ENCODE measurements at regions not wholly inside any gene's neighbourhood (a gene's known extent, or its start where the extent isn't known, plus 50 kb on each side); places are given as distances from the start of the nearest gene placed in this dataset.

- Histone ChIP-seq H3K4me3 (ENCODE audit: low read length) (no peak overlapping the region), H2BK120ac (ENCODE audit: low read depth, low read length) (no peak overlapping the region), H3K4me2 (ENCODE audit: low read length) (peak overlapping the region; percentile 62), H2AK5ac (ENCODE audit: low read length) (no peak overlapping the region), H2BK5ac (ENCODE audit: low read length) (no peak overlapping the region), H2BK15ac (replicated peaks; ENCODE audit: low read depth) (no peak overlapping the region), H3K79me2 (ENCODE audit: control insufficient read depth, insufficient read depth, low read length) (no peaks in the 10 kb centered on the region), H3K9ac (ENCODE audit: low read length) (peak overlapping the region; percentile 63), H3K4me1 (ENCODE audit: control insufficient read depth, low read depth, low read length) (peaks cover 7% of the 10 kb centered on the region), H3K18ac (ENCODE audit: low read length) (peak overlapping the region; percentile 64), H3K23ac (ENCODE audit: low read length) (no peak overlapping the region), H3K36me3 (ENCODE audit: control insufficient read depth, insufficient read depth, low read length) (no peaks in the 10 kb centered on the region), H4K8ac (ENCODE audit: low read depth, low read length) (no peak overlapping the region), H3K27me3 (ENCODE audit: insufficient read depth, low read length, poor library complexity) (no peaks in the 10 kb centered on the region), H3K79me1 (ENCODE audit: low read length) (no peaks in the 10 kb centered on the region), H3K56ac (ENCODE audit: low read length) (peak overlapping the region; percentile 78), H3K4ac (ENCODE audit: low read depth, low read length) (peak overlapping the region; percentile 76), H4K5ac (ENCODE audit: low read length) (no peak overlapping the region), H3K27ac (ENCODE audit: low read depth, low read length) (no peak overlapping the region)
- peak; percentile 63 for DNase-seq
- WGBS (ENCODE audit: extremely low coverage, insufficient coverage, low lambda C conversion rate): no CpG with 5 or more reads among the region's 46 CpGs
Measured at GRCh38 chr12:113591480-113591974, 119.9 kb upstream of the LHX5 start.

DNA sequence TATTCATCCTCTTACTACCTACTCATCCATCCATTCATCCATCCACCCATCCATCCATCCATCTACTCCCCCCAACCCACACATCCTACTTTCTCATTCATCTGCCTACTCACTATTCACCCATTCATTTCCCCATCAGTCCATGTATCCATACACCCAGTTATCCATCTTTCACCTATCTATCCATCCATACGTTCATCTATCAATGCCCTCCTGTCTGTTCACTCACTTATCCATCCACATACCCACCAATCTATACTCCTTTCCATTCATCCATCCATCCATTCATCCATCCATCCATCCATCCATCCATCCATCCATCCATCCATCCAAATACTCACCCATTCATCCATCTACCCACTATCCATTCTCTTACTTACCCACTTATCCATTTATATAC, 117.8 kb upstream of the LHX5 start:
- H3K27me3 ChIP-seq (ENCODE audit: insufficient read depth, low read length, poor library complexity): no peaks in the 10 kb centered on the region

DNA sequence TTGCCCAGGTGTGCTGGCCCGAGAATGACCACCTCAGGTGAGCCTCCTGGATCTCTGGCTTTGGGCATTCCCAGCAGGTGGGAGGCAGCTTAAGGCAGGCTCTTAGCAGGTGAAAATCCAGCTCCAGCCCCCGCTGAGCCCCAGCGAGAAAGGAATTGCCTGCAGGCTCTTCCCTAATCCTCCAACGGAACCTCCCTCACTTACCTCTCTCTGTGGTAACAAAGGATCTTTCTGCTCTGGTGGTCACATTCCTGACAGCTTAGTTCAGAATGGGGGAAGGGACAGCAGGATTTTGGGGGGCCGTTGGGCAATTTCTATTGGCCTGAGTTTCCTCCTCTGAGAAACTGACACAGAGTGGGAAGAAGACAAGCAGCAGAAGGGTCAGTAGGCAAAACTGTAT, 116.0 kb upstream of the LHX5 start:
- Histone ChIP-seq H3K27ac (ENCODE audit: low read depth, low read length) (no peak overlapping the region), H3K4me1 (ENCODE audit: control insufficient read depth, low read depth, low read length) (peaks cover 7% of the 10 kb centered on the region)

More for the DNA sequence above, 117.8 kb upstream of the LHX5 start:
- no peak overlapping the region for H3K9ac ChIP-seq (ENCODE audit: low read length)
- H3K4ac ChIP-seq (ENCODE audit: low read depth, low read length): no peak overlapping the region
- H3K79me1 ChIP-seq (ENCODE audit: low read length): no peaks in the 10 kb centered on the region
- no peak overlapping the region for H3K4me3 ChIP-seq (ENCODE audit: low read length)
- H4K8ac ChIP-seq (ENCODE audit: low read depth, low read length): no peak overlapping the region
- H2BK15ac ChIP-seq (replicated peaks; ENCODE audit: low read depth): no peak overlapping the region
- no peak for DNase-seq
- no CpG with 5 or more reads among the region's 1 CpG for WGBS (ENCODE audit: extremely low coverage, insufficient coverage, low lambda C conversion rate)
- no peak overlapping the region for H3K27ac ChIP-seq (ENCODE audit: low read depth, low read length)
- H3K36me3 ChIP-seq (ENCODE audit: control insufficient read depth, insufficient read depth, low read length): no peaks in the 10 kb centered on the region
- no peak overlapping the region for H3K4me2 ChIP-seq (ENCODE audit: low read length)
- peaks cover 7% of the 10 kb centered on the region for H3K4me1 ChIP-seq (ENCODE audit: control insufficient read depth, low read depth, low read length)
- no peak overlapping the region for H2BK120ac ChIP-seq (ENCODE audit: low read depth, low read length)
- no peak overlapping the region for H3K23ac ChIP-seq (ENCODE audit: low read length)
- H3K18ac ChIP-seq (ENCODE audit: low read length): no peak overlapping the region
- no peak overlapping the region for H2AK5ac ChIP-seq (ENCODE audit: low read length)
- no peak overlapping the region for H4K5ac ChIP-seq (ENCODE audit: low read length)
- H3K79me2 ChIP-seq (ENCODE audit: control insufficient read depth, insufficient read depth, low read length): no peaks in the 10 kb centered on the region
- no peak overlapping the region for H3K56ac ChIP-seq (ENCODE audit: low read length)
- no peak overlapping the region for H2BK5ac ChIP-seq (ENCODE audit: low read length)

GRCh38 chr12:113586461-113586860, 114.8 kb upstream of the LHX5 start:
- Histone ChIP-seq H3K4ac (ENCODE audit: low read depth, low read length) (no peak overlapping the region), H3K79me2 (ENCODE audit: control insufficient read depth, insufficient read depth, low read length) (no peaks in the 10 kb centered on the region), H3K9ac (ENCODE audit: low read length) (no peak overlapping the region), H3K56ac (ENCODE audit: low read length) (no peak overlapping the region), H4K5ac (ENCODE audit: low read length) (no peak overlapping the region), H3K36me3 (ENCODE audit: control insufficient read depth, insufficient read depth, low read length) (no peaks in the 10 kb centered on the region), H3K4me2 (ENCODE audit: low read length) (no peak overlapping the region), H3K27me3 (ENCODE audit: insufficient read depth, low read length, poor library complexity) (no peaks in the 10 kb centered on the region), H2BK5ac (ENCODE audit: low read length) (no peak overlapping the region), H3K4me1 (ENCODE audit: control insufficient read depth, low read depth, low read length) (peaks cover 9% of the 10 kb centered on the region), H3K79me1 (ENCODE audit: low read length) (no peaks in the 10 kb centered on the region), H3K27ac (ENCODE audit: low read depth, low read length) (no peak overlapping the region), H3K23ac (ENCODE audit: low read length) (no peak overlapping the region), H4K8ac (ENCODE audit: low read depth, low read length) (no peak overlapping the region), H2BK15ac (replicated peaks; ENCODE audit: low read depth) (no peak overlapping the region), H2BK120ac (ENCODE audit: low read depth, low read length) (no peak overlapping the region), H3K18ac (ENCODE audit: low read length) (no peak overlapping the region), H2AK5ac (ENCODE audit: low read length) (no peak overlapping the region), H3K4me3 (ENCODE audit: low read length) (no peak overlapping the region)
- no CpG with 5 or more reads among the region's 4 CpGs for WGBS (ENCODE audit: extremely low coverage, insufficient coverage, low lambda C conversion rate)
- DNase-seq: no peak

More for the DNA sequence above, 116.0 kb upstream of the LHX5 start:
- H3K23ac ChIP-seq (ENCODE audit: low read length): no peak overlapping the region
- peak; percentile 94 for DNase-seq
- H3K18ac ChIP-seq (ENCODE audit: low read length): peak overlapping the region; percentile 61
- no peak overlapping the region for H3K4ac ChIP-seq (ENCODE audit: low read depth, low read length)
- no peak overlapping the region for H4K8ac ChIP-seq (ENCODE audit: low read depth, low read length)
- no peak overlapping the region for H4K5ac ChIP-seq (ENCODE audit: low read length)
- no peak overlapping the region for H3K9ac ChIP-seq (ENCODE audit: low read length)
- no peaks in the 10 kb centered on the region for H3K27me3 ChIP-seq (ENCODE audit: insufficient read depth, low read length, poor library complexity)
- H3K4me2 ChIP-seq (ENCODE audit: low read length): no peak overlapping the region
- H2AK5ac ChIP-seq (ENCODE audit: low read length): no peak overlapping the region
- no peak overlapping the region for H3K56ac ChIP-seq (ENCODE audit: low read length)
- no peak overlapping the region for H2BK120ac ChIP-seq (ENCODE audit: low read depth, low read length)
- no peaks in the 10 kb centered on the region for H3K36me3 ChIP-seq (ENCODE audit: control insufficient read depth, insufficient read depth, low read length)
- no peak overlapping the region for H3K4me3 ChIP-seq (ENCODE audit: low read length)
- H3K79me1 ChIP-seq (ENCODE audit: low read length): no peaks in the 10 kb centered on the region
- no CpG with 5 or more reads among the region's 5 CpGs for WGBS (ENCODE audit: extremely low coverage, insufficient coverage, low lambda C conversion rate)
- H2BK15ac ChIP-seq (replicated peaks; ENCODE audit: low read depth): peak overlapping the region; percentile 22
- no peak overlapping the region for H2BK5ac ChIP-seq (ENCODE audit: low read length)
- no peaks in the 10 kb centered on the region for H3K79me2 ChIP-seq (ENCODE audit: control insufficient read depth, insufficient read depth, low read length)

DNA sequence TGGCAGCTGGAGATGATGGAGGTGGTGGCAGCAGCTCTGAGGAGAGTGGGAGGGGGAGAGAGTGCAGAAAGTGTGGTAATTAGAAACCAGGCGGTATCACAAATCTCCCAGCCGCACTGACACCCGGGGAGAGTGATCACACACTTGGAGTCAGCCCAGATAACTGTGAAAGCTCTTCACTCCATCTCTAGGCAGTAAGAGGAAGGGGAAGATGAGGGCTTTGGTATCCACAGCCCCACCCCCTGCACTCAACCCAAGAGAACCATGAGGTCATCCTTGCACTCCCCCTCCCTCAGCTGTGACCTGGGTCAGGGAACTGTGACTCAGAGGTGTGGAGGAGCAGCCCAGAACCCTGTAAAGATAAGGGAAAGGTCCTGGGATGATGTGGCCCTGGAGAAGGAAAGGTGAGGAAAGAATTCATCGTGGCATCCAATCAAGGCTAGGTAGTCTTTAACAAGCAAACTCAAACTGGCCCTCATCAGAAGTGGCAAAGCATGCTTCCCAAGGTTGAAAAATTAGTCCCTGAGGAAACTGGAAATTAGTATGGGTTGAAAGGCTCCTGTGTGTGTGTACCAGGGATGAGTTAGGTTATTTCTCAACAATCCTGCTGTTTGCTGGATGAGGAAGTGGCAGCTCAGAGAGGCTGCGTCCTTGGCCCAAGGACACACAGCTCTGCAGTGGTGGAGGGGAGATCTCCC, 111.0 kb upstream of the LHX5 start:
- H3K18ac ChIP-seq (ENCODE audit: low read length): no peak overlapping the region
- no peak overlapping the region for H3K9ac ChIP-seq (ENCODE audit: low read length)
- H4K5ac ChIP-seq (ENCODE audit: low read length): no peak overlapping the region
- H3K56ac ChIP-seq (ENCODE audit: low read length): no peak overlapping the region
- H3K27ac ChIP-seq (ENCODE audit: low read depth, low read length): no peak overlapping the region
- no peaks in the 10 kb centered on the region for H3K27me3 ChIP-seq (ENCODE audit: insufficient read depth, low read length, poor library complexity)
- H3K4me1 ChIP-seq (ENCODE audit: control insufficient read depth, low read depth, low read length): peaks cover 7% of the 10 kb centered on the region
- H2BK15ac ChIP-seq (replicated peaks; ENCODE audit: low read depth): no peak overlapping the region
- no peak overlapping the region for H2AK5ac ChIP-seq (ENCODE audit: low read length)
- no peak overlapping the region for H4K8ac ChIP-seq (ENCODE audit: low read depth, low read length)
- no CpG with 5 or more reads among the region's 5 CpGs for WGBS (ENCODE audit: extremely low coverage, insufficient coverage, low lambda C conversion rate)
- H3K79me2 ChIP-seq (ENCODE audit: control insufficient read depth, insufficient read depth, low read length): no peaks in the 10 kb centered on the region
- no peak overlapping the region for H3K4me2 ChIP-seq (ENCODE audit: low read length)
- H3K23ac ChIP-seq (ENCODE audit: low read length): no peak overlapping the region
- DNase-seq: peak; percentile 97
- no peak overlapping the region for H3K4me3 ChIP-seq (ENCODE audit: low read length)
- H2BK5ac ChIP-seq (ENCODE audit: low read length): no peak overlapping the region
- no peaks in the 10 kb centered on the region for H3K79me1 ChIP-seq (ENCODE audit: low read length)
- H3K4ac ChIP-seq (ENCODE audit: low read depth, low read length): no peak overlapping the region
- no peaks in the 10 kb centered on the region for H3K36me3 ChIP-seq (ENCODE audit: control insufficient read depth, insufficient read depth, low read length)
- no peak overlapping the region for H2BK120ac ChIP-seq (ENCODE audit: low read depth, low read length)

DNA sequence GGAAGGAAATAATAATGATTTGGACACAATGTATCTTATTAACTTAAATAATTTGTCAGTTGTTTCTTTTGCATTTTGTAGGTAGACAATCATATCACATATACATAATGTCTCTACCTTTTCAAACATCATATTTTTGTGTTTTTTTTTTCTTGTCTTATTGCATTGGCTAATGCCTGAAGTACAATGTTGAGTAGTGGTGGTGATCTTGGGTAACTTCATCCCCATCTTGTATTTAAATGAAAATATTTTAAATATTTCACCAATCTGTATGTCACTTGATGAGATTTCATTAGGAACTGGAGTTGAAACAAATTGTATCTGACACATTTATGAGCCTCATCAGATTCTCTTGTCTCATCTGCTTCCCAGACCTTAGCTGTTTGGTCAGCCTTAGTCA, 109.7 kb upstream of the LHX5 start:
- Histone ChIP-seq H2BK5ac (ENCODE audit: low read length) (no peak overlapping the region), H3K4me1 (ENCODE audit: control insufficient read depth, low read depth, low read length) (peaks cover 2% of the 10 kb centered on the region), H3K79me2 (ENCODE audit: control insufficient read depth, insufficient read depth, low read length) (no peaks in the 10 kb centered on the region), H3K56ac (ENCODE audit: low read length) (no peak overlapping the region), H3K36me3 (ENCODE audit: control insufficient read depth, insufficient read depth, low read length) (no peaks in the 10 kb centered on the region), H3K23ac (ENCODE audit: low read length) (no peak overlapping the region), H2BK15ac (replicated peaks; ENCODE audit: low read depth) (no peak overlapping the region), H3K79me1 (ENCODE audit: low read length) (no peaks in the 10 kb centered on the region), H3K4ac (ENCODE audit: low read depth, low read length) (no peak overlapping the region), H3K9ac (ENCODE audit: low read length) (no peak overlapping the region), H4K8ac (ENCODE audit: low read depth, low read length) (no peak overlapping the region), H2AK5ac (ENCODE audit: low read length) (no peak overlapping the region), H3K27ac (ENCODE audit: low read depth, low read length) (no peak overlapping the region), H3K4me3 (ENCODE audit: low read length) (no peak overlapping the region), H3K18ac (ENCODE audit: low read length) (no peak overlapping the region), H3K27me3 (ENCODE audit: insufficient read depth, low read length, poor library complexity) (no peaks in the 10 kb centered on the region), H3K4me2 (ENCODE audit: low read length) (no peak overlapping the region), H2BK120ac (ENCODE audit: low read depth, low read length) (no peak overlapping the region), H4K5ac (ENCODE audit: low read length) (no peak overlapping the region)
- no peak for DNase-seq
